ENCODE measurements at regions not wholly inside any gene's neighbourhood (a gene's known extent, or its start where the extent isn't known, plus 50 kb on each side); places are given as distances from the start of the nearest gene placed in this dataset.

DNA sequence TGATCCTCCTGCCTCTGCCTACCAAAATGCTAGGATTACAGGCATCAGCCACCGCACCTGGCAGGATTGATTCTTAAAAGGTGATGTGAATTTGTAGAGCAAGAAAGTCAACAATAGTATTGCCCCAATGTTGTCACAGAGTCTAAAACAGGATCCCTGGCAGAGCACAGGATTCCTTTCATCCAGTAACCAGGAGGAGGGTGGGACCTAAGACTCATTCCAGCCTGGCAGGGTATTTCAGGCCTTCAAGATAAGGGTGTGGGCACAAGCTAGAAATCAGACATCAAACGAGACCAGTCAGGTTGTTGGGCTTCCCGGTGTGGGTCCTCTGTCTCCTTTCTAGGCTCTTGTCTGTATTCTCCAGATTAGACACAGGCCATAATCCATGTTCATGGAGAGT lies 511.4 kb downstream of the BCL11A start:
- DNase-seq: no peak

DNA sequence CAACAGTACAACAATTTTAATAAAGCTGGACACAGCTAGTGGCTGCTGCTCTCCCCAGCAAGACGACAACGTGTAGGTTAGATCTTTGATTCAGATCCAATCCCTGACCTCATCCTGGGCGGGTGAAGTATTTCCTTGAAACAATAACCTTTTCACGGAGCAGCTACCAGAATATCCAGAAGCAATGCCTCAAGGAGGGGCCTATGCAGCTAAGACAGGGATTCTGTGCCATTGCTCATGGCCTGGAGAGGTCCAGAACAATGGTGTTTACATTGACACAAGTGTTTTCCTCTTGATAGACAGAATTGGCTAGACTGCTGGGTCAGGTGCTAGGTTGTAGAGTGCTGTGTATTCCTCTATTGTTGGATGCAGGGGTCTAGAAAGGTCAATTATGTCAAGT lies 520.1 kb downstream of the BCL11A start:
- DNase-seq: no peak

DNA sequence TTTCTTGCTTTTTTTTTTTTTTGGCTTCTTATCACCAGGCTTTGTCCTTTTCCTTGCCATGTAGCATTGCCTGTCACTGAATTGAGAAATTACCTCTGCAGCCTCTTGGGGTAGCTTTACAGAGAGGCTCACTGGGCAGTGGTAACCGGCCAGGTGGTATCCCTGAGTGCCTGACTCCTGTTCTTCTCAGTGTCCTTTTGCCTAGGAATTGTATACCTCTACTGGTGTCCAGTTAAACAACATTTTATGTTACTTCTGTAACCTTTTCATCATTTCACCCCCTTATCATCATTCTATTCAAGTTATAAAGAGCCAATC lies 523.9 kb downstream of the BCL11A start:
- no peak for DNase-seq

DNA sequence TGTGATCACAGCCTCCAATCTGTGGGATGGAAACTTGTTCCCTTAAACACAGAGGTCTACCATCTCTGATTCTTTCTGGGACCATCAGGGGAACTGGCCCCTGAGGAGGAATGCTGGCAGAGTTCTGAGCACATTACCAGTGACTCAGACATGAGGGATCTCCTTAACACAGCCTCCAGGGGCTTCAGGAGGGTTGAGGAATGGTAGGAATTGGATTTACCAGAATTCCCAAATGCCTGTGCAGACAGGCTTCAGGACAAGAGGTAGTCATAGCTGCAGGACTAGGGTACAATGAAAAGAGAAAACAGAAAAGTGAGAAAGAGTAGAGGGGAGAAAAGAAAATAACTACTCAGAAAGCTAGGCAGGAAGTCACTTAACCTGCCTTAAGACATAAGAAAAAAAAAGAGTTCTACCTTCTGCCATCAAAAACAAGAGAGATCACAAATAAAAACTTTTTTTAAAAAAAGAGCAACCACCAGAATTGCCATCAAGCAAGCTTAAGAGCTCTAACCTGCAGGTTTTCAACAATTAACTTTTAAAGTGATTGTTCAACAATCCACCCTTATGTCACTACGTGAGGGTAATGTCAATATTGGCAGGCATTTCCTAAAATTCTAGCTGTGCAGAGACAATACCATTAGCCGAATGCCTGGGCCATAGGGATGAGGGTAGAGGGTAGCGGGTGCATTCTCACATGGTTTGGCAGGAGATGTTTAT lies 524.4 kb downstream of the BCL11A start:
- DNase-seq: no peak

DNA sequence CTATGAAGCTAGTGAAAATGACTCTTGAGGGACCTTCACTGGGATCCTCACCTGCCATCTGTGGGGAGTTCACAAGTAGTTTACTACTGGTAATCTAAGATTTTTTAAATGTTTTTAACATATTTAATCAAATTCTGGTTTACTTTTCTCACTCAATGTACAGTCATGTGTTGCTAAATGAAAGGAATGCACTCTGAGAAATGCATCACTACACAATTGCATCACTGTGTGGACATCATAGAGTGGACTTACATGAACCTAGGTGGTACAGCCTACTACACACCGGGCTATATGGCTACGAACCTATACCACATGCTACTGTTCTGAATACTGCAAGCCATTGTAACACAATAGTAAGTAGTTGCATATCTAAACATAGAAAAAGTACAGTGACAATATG lies 528.0 kb downstream of the BCL11A start:
- no peak for DNase-seq

DNA sequence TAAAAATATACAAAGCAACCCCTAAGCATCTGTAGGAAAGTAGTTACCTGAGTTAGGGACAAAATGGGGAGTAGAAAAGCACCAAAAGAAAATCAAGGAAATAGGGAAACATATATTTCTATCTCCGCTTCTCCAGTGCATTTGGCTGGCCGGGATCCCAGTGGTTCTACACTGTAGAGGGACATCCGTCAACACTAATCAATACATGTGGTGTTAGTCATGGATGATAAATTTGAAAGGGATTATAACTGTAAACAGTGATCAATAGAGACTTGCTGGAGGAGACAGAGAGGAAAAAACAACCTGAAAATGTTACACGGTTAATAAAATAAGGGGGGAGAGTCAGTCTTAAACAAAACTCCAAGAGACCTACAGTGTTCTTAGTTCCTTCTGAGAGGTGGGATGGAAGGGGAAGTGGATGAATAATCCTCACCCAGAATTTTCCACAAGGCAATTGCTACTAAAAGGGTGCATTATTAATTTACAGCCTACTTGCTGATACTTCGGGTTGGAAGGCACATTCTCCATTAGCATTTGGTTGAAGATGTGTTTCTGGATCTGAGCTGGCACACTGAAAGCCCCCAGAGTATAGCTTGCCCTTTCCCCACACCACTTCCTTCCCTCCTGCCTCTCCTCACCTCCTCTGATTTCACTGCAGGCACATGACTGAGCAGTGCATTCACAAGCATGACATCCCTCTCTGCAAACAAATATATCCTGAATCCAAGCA lies 530.0 kb downstream of the BCL11A start:
- DNase-seq: no peak

DNA sequence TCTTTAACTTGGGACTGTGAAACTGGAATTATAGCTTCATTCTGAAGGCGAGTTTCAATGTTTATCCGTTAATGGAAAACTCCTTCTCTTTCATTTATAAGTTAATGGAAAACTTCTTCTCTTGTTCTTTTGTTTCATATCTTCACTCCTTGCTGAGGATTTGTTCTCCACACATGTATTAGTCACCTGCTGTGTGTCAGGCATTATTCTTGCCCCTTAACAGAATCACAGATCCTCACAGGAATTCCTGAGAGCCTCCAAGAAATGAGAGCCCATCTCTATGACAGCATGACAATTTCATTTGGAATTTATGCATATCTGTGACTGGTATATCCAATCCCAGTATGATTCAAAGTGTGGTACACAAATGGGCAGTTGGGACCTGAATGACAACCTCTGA lies 545.8 kb downstream of the BCL11A start:
- no peak for DNase-seq

DNA sequence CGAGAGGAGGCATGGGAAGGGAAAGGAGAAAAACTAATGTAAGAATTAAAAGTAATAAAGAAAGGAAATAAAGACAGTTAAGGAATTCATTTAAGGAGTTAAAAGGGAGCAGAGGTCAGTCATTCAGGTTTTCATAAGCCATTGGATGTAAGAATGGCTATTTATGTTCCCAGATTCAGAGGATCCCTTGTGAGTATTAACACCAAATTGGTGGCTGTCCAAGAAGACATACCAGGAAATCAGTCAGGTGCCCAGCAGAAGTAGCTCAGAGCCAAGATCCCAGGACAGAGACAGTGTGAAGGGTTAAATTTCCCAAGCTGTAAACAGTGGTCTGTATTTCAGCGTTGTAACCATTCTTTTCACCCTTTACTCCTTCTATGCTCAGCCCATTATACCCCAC lies 550.4 kb downstream of the BCL11A start:
- DNase-seq: no peak

DNA sequence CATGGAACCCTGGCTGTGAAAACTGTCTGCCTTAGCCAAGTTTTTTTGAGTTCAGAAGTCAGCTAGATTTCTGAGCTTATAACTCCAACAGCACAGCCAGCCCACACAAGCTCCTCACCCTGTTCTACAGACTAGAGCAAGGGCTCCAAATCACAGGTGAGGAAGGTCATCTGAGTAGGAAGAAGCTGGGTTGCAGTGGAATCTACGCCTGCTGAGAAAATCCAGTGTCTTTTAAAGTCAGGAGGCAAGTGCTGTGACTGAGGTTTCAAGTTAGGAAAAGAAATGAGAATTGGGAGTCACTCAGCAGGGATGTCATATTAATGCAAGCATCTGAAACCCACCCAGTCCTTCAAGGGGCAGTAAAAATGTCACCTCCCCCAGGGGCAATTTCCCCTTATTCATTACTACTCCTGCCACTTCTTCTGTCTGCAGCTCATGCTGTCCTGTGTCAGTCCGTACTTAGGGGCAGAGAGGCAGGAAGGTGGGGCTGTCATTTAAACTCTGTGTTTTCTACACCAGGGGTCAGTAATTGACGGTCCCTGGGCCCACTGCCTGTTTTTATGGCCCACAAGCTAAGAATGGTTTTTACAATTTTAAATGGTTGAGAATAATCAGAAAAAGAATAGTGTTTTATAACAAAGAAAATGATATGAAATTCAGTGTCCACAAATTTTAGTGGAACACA lies 551.1 kb downstream of the BCL11A start:
- DNase-seq: no peak

DNA sequence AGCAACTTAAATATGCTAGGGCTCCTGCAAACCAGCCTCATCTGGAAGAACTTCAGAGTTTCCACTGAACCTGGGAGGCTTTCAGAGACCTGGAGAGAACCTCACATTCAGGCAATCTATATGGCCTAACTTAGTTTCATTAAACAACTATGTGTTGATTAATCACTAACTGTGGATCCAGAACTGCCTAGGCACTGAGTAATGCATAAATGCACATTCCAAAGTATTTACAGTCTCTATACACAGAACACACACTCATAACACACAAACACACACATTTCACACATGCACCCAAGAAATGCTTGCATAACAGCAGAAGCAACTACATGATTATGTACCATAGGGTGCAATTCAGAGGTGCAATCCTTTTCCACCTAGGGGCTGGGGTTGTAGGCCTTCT lies 552.8 kb downstream of the BCL11A start:
- no peak for DNase-seq

DNA sequence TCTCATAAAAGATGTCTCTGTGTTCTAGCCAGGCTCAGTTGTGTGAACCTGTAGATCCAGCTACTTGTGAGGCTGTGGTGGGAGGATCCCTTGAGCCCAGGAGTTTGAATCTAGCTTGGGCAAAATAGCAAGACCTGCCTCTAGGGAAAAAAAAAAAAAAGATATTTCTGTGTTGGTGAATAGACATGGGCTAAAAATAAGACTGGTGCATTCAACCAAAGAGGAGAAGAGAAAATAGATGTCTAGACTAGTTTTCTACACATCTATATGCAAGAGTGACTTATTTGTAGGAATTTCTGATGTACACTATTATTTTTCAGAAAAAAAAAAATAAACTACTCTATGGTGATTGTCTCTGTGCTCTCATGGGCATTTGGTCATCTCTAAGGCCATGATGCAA lies 555.1 kb downstream of the BCL11A start:
- DNase-seq: no peak

DNA sequence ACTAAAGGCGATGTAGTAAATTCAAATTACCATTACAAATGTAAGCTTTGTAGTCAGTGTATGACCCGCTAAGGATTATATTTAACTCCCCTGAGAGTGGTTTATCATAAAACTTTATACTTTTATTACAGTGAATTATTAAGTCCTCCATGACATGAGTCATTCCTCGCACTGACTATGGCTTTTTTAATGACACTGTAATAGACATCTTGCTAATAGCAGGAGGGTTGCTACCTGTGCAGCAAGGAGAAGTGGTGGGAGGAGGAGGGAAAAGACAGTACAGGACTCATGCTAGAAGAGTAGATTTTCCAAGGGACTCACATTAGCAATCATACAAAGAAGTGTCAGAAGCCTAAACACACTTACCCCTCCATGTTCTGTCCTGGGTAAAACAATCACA lies 556.1 kb downstream of the BCL11A start:
- DNase-seq: no peak

DNA sequence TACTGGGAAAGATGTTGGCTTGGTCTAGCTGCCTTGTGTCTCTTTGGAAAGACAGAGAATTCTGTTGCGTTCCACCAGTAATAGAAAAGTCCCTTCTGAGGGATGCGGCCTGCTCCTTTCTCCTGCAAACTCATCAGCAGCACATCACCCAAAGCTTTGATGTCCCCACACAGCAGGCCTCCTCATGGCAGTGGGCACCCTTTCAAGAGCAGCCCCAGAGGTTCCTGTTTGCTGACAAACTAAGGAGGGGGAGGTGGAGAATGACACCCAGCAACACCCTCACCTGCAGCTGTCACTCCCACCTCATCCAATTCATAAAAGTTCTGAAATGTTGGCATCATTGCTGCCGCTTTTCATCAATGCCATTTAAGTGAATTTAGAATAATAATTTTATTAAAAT lies 556.6 kb downstream of the BCL11A start:
- no peak for DNase-seq

DNA sequence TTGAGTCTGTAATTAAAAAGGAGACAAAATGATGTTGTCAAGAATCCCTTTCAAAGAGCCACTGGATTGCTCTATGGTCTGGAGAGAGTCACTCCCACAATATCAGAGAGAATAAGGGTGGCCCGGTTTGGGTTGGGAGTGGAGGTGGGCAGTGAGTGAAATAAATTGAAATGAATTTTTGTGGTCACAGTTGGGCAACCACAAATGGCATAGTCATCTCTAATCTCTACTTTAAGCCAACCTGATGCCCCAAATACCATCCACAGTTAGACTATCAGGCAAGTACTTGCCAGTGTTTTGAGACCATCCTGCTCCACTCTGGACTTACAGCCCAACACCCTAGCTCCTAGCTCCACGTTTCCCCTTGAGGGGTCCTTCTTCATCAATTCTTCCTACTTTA lies 559.7 kb downstream of the BCL11A start:
- DNase-seq: no peak

DNA sequence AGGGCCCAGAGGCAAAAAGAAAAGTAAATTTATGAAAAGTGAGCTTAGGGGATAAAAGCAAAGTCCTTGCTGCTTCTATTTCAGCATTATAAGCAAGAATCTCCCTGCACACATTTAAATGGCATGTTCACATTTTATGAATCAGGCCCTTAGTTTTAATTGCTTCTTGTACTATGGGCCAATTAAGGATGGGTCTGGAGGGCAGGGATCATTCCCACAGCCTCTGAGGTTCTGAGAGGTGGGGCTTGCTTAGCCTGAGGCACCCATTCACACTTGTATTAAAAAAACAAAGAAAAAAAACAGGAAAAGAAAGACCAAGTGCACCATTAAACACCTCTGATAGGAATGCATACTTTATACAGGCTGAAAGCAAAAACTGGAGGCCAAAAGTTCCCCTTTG lies 565.1 kb downstream of the BCL11A start:
- no peak for DNase-seq

DNA sequence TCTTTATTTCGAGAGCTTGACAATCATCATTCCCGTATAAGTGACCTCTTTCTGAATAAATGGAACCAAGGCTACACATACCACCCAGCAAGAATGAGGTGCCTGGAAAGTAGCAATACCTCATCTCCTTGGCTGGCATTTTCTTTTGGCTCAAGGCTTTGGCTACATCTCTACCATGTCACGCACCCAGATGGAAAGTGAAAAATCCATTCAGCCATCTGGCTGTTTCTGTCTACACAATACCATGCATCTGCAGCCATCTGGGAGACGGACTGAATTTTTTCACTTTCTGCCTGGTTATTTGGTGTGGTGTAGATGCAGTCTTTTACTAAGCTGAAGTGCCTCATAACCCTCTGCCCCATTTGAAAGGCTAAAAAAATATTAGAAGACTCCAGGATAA lies 566.9 kb downstream of the BCL11A start:
- peak; percentile 79 for DNase-seq

DNA sequence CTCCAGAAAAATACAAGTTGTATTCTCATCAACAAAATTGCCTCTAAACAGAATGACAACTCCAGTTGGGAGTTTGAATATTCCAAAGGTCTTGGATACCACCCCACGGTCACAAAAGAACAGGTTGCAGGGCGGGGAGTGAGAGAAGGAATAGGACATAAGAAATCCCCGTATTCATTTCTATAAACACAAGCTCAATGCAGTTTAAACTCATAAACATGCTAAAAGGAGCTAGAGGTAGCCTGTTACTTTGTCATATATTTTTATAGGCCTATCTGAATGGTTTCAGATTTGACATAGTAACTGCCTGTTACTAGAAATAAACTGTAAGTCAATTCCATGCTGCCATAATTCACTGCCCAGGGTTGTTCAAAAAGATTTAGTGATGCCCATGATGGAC lies 567.5 kb downstream of the BCL11A start:
- no peak for DNase-seq

DNA sequence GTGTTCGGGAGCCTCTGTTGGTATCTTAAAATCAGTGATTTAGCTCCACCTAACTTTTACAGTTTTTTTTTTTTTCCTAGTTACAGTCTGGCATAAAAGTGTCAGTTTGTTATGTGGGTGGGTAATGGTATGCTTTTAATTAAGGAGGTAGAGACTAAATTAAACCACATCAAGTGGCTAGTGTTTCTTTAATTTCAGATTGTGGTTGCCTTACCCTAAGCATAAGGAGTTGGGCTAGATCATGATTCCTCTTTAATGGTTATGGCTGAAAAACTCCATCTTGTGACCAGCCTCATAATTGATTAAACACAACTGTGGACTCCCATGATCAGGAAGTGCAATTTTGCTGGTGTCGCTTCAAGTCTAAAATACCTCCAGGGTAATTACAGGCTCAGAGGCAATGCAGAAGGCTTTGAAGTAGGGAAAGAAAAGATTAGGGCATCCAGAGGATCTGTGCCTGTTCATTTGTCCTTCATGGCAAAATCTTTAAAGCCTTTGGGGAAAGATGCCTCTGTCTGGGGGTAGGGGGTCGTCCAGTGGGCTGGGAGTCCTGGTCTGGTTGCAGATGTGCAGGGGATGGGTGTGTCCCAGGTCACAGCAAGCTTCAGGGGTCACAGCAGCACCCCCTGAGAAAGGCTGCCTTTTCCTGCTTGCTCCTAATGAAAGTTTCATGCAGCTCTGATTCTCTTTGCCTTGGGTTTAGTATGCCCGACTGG lies 579.2 kb downstream of the BCL11A start:
- DNase-seq: no peak

DNA sequence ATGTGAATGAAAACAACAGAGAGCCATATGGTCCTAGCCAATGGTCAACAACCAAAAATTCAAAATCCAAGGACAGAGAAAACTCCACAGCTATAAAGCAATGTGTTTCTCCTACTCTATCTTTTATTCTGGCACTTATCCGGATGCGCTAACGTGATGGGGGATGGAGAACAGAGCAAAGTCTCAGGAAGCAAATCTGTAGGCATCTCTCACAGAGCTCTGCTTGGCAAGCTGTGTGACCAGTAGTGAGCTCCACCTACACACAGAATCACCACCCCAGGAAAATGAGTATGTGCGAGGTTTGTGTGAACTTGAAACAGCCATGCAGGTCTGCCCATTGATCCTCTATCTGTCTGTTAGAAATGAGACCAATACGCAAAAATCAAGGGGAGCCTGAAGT lies 584.3 kb downstream of the BCL11A start:
- no peak for DNase-seq

DNA sequence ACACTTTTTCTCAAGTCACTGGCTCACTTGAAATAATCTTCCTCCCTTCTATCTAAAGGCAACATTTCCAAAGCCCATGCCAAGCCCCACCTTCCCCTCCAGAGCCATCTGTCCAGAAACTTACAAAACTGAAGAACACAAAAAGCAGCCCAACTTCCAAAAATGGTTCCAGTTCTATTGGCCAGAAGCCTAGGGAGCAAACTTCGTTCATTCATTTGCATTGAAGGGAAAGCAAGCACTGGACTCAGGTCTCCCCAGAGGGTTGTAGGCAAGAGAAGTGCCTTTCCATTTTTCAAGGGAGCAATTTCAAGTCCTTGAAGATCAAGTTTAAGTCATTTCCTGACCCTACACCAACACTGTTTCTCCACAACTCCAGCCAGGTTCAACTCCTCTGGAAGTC lies 585.0 kb downstream of the BCL11A start:
- peak; percentile 72 for DNase-seq

DNA sequence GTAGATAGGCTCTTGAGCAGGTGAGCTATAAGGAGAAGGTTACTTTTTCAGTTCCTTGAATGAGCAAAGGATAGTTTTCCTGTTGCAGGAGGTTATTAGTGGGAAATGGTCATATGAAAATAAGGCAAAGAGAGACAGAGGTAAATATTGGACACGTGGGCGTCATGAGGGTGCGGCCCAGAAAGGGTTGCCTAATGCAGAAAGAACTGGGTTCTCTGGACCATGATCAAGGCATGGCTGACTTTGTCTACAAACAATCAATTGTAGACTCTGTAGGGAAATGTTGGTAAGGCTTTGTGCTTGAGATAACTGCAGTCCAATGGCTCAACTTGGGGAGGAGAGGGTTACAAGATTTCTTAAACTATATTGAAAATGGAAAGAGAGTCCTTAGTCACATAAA lies 585.8 kb downstream of the BCL11A start:
- no peak for DNase-seq

DNA sequence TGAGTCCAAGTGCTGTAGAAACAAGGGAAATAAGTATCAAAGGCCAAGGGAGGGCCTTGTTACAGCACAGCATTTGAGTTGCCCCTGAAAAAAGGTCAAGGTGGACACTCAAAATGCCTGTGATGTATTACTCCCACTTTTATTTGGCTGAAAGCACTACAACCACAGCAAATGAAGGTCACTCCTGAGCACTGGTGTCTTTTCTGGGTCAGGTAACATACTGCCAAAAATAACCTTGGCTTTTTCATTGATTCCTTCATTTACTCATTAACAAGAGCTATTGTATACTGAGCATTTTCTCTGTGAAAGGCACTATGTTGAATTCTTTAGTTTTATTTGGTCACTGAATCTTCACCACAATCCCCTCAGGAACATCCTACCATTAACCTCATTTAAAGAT lies 590.3 kb downstream of the BCL11A start:
- DNase-seq: no peak

DNA sequence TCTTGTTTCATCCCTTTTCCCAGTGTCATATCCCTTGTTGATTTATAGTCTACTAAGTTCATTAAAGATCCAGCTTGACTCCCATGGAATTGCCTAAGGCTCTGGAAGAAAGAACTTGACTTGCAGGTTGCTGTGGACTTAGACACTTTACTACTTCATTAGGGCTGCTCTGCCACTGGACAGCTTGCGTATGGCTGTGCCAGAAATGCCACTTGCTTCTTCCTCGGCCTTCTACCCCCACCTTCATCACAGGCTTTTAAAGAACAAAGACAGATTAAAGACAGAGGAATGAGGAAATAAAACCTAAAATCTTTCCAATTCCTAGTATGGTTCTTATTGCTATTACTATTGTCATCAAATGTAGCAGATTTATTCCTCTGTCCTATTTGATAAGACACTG lies 591.7 kb downstream of the BCL11A start:
- no peak for DNase-seq

DNA sequence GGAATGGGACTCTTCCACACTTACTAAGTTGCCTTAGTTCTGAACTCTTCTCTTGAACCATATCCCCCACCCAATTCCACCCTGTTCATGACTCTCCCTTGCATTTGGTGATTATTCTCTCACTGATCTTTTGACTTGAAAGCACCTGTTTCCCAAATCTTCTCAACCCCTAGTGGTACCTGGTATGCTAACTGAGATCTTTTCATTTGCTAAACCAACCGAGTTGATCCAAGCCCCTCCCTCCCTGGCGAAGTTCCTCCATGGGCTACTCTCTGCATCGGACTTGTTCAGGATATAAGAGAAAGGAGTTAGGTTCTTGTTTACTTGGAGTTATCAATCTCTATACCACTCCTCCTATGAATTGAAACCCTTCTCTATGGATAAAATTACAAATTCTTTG lies 593.5 kb downstream of the BCL11A start:
- no peak for DNase-seq
